ENCODE measurements at regions not wholly inside any gene's neighbourhood (a gene's known extent, or its start where the extent isn't known, plus 50 kb on each side); places are given as distances from the start of the nearest gene placed in this dataset.

GRCh38 chr4:36900446-36900987, 344.0 kb upstream of the NWD2 start:
- H3K27ac Mint-ChIP-seq: no peak overlapping the region
- H3K9me3 Mint-ChIP-seq: peaks cover 0 to 1% of the 10 kb centered on the region in 2 donors
- H3K36me3 Mint-ChIP-seq: no peaks in the 10 kb centered on the region
- DNase-seq (no peak), ATAC-seq (replicated peaks) (no peak)
- no peaks in the 10 kb centered on the region for H3K27me3 Mint-ChIP-seq
- no peak overlapping the region for H3K4me3 Mint-ChIP-seq
- H3K4me1 Mint-ChIP-seq: no peaks in the 10 kb centered on the region

GRCh38 chr4:36904823-36905222, 339.7 kb upstream of the NWD2 start:
- Mint-ChIP-seq H3K4me3 (no peak overlapping the region), H3K9me3 (peaks cover 3 to 6% of the 10 kb centered on the region in 2 donors)
- no peak for ATAC-seq (replicated peaks)

GRCh38 chr4:36914106-36914505, 330.4 kb upstream of the NWD2 start:
- H3K4me1 Mint-ChIP-seq: peaks cover 0 to 1% of the 10 kb centered on the region in 2 donors
- no peak overlapping the region for H3K27ac Mint-ChIP-seq
- no peaks in the 10 kb centered on the region for H3K27me3 Mint-ChIP-seq
- no peak overlapping the region for H3K4me3 Mint-ChIP-seq
- no peak for DNase-seq
- no peak for ATAC-seq (replicated peaks)
- peaks cover 0 to 1% of the 10 kb centered on the region in 2 donors for H3K9me3 Mint-ChIP-seq
- H3K36me3 Mint-ChIP-seq: no peaks in the 10 kb centered on the region

More at GRCh38 chr4:36904823-36905222, 339.7 kb upstream of the NWD2 start:
- no peak for DNase-seq
- Mint-ChIP-seq H3K4me1 (no peaks in the 10 kb centered on the region), H3K27ac (no peak overlapping the region), H3K36me3 (no peaks in the 10 kb centered on the region), H3K27me3 (no peaks in the 10 kb centered on the region)

- ATAC-seq (replicated peaks) (no peak), DNase-seq (no peak)
- no peaks in the 10 kb centered on the region for H3K9me3 Mint-ChIP-seq
- H3K36me3 Mint-ChIP-seq: no peaks in the 10 kb centered on the region
- no peaks in the 10 kb centered on the region for H3K27me3 Mint-ChIP-seq
- peaks cover 0 to 1% of the 10 kb centered on the region in 2 donors for H3K4me1 Mint-ChIP-seq
- no peak overlapping the region for H3K27ac Mint-ChIP-seq
- H3K4me3 Mint-ChIP-seq: no peak overlapping the region
These were observed 328.8 kb upstream of the NWD2 start for GRCh38 chr4:36915717-36916116.

GRCh38 chr4:36917413-36917812, 327.1 kb upstream of the NWD2 start:
- Mint-ChIP-seq H3K4me1 (peaks cover 0 to 1% of the 10 kb centered on the region in 2 donors), H3K36me3 (no peaks in the 10 kb centered on the region), H3K9me3 (no peaks in the 10 kb centered on the region), H3K27ac (no peak overlapping the region), H3K4me3 (no peak overlapping the region), H3K27me3 (no peaks in the 10 kb centered on the region)
- ATAC-seq (replicated peaks) (no peak), DNase-seq (no peak)

- no peak for DNase-seq
- Mint-ChIP-seq H3K27me3 (no peaks in the 10 kb centered on the region), H3K9me3 (no peaks in the 10 kb centered on the region), H3K36me3 (no peaks in the 10 kb centered on the region), H3K4me3 (no peak overlapping the region), H3K27ac (no peak overlapping the region), H3K4me1 (peaks cover 0 to 1% of the 10 kb centered on the region in 2 donors)
- ATAC-seq (replicated peaks): no peak
These were observed 324.8 kb upstream of the NWD2 start for GRCh38 chr4:36919721-36920120.

GRCh38 chr4:36921476-36922216, 322.9 kb upstream of the NWD2 start:
- Mint-ChIP-seq H3K27ac (no peak overlapping the region), H3K9me3 (no peaks in the 10 kb centered on the region), H3K4me1 (peaks cover 0 to 1% of the 10 kb centered on the region in 2 donors), H3K36me3 (no peaks in the 10 kb centered on the region), H3K4me3 (no peak overlapping the region), H3K27me3 (no peaks in the 10 kb centered on the region)
- no peak for DNase-seq
- no peak for ATAC-seq (replicated peaks)

GRCh38 chr4:36930562-36931111, 313.9 kb upstream of the NWD2 start:
- Mint-ChIP-seq H3K4me1 (no peaks in the 10 kb centered on the region), H3K27me3 (no peaks in the 10 kb centered on the region), H3K27ac (no peak overlapping the region), H3K36me3 (no peaks in the 10 kb centered on the region), H3K9me3 (peaks cover 0 to 6% of the 10 kb centered on the region in 2 donors), H3K4me3 (no peak overlapping the region)
- ATAC-seq (replicated peaks) (no peak), DNase-seq (no peak)

GRCh38 chr4:36944232-36944631, 300.3 kb upstream of the NWD2 start:
- ATAC-seq (replicated peaks): no peak
- Mint-ChIP-seq H3K36me3 (no peaks in the 10 kb centered on the region), H3K27ac (no peak overlapping the region), H3K9me3 (peaks cover under 1 to 7% of the 10 kb centered on the region in 2 donors), H3K4me3 (no peak overlapping the region), H3K4me1 (no peaks in the 10 kb centered on the region), H3K27me3 (no peaks in the 10 kb centered on the region)
- no peak for DNase-seq

- Mint-ChIP-seq H3K27me3 (no peaks in the 10 kb centered on the region), H3K4me3 (no peak overlapping the region), H3K36me3 (no peaks in the 10 kb centered on the region), H3K4me1 (no peaks in the 10 kb centered on the region), H3K27ac (no peak overlapping the region), H3K9me3 (no peaks in the 10 kb centered on the region)
- ATAC-seq (replicated peaks): no peak
- DNase-seq: no peak
These were observed 283.1 kb upstream of the NWD2 start for GRCh38 chr4:36961420-36961819.

- Mint-ChIP-seq H3K27me3 (no peaks in the 10 kb centered on the region), H3K4me1 (no peaks in the 10 kb centered on the region), H3K36me3 (no peaks in the 10 kb centered on the region), H3K9me3 (peaks cover 0 to 2% of the 10 kb centered on the region in 2 donors), H3K27ac (no peak overlapping the region), H3K4me3 (no peak overlapping the region)
- no peak for DNase-seq
- no peak for ATAC-seq (replicated peaks)
These were observed 277.6 kb upstream of the NWD2 start for GRCh38 chr4:36966756-36967460.

- H3K4me3 Mint-ChIP-seq: no peak overlapping the region
- no peaks in the 10 kb centered on the region for H3K27me3 Mint-ChIP-seq
- DNase-seq: no peak
- no peak overlapping the region for H3K27ac Mint-ChIP-seq
- no peak for ATAC-seq (replicated peaks)
- no peaks in the 10 kb centered on the region for H3K36me3 Mint-ChIP-seq
- no peaks in the 10 kb centered on the region for H3K4me1 Mint-ChIP-seq
- peaks cover 0 to 9% of the 10 kb centered on the region in 2 donors for H3K9me3 Mint-ChIP-seq
These were observed 265.0 kb upstream of the NWD2 start for GRCh38 chr4:36979533-36979932.

- Mint-ChIP-seq H3K36me3 (no peaks in the 10 kb centered on the region), H3K4me1 (no peaks in the 10 kb centered on the region), H3K4me3 (no peak overlapping the region), H3K9me3 (peaks cover 5 to 7% of the 10 kb centered on the region in 2 donors), H3K27me3 (no peaks in the 10 kb centered on the region), H3K27ac (no peak overlapping the region)
- ATAC-seq (replicated peaks): peak in 1 of 2 donors; percentile 38
- DNase-seq: no peak
These were observed 254.2 kb upstream of the NWD2 start for GRCh38 chr4:36990128-36990872.

GRCh38 chr4:36997727-36998126, 246.8 kb upstream of the NWD2 start:
- no peaks in the 10 kb centered on the region for H3K27me3 Mint-ChIP-seq
- H3K4me3 Mint-ChIP-seq: no peak overlapping the region
- no peaks in the 10 kb centered on the region for H3K4me1 Mint-ChIP-seq
- ATAC-seq (replicated peaks) (no peak), DNase-seq (no peak)
- no peak overlapping the region for H3K27ac Mint-ChIP-seq
- no peaks in the 10 kb centered on the region for H3K36me3 Mint-ChIP-seq
- H3K9me3 Mint-ChIP-seq: peaks cover 0 to 5% of the 10 kb centered on the region in 2 donors
